GM23338 (cell line): ENCODE measurements at regions not wholly inside any gene's neighbourhood (a gene's known extent, or its start where the extent isn't known, plus 50 kb on each side); places are given as distances from the start of the nearest gene placed in this dataset.

Experiments
- CREB1 ChIP-seq: fragments of 250-450 bp; sonication (Bioruptor Pico); IDR thresholded peaks from 2 replicates; pipeline ENCODE4 v1.5.0; 2020; ENCODE audit warnings: low read depth, mild to moderate bottlenecking, moderate library complexity
- CTCF ChIP-seq, 2 experiments: fragments of 200-600 bp in 1 of 2; sonication (generic) in 1 of 2; conservative IDR thresholded peaks; 2 replicates each; pipeline versions ENCODE4 v1.5.1 to v1.6.1; 2016 to 2017; ENCODE audit warnings: antibody characterized with exemption in 2 of 2, low read depth in 2 of 2, mild to moderate bottlenecking in 2 of 2, moderate library complexity in 1 of 2
- ETS1 ChIP-seq: IDR thresholded peaks from 2 replicates; pipeline ENCODE4 v1.6.1; 2016; ENCODE audit warnings: antibody characterized with exemption
- EZH2 ChIP-seq: fragments of 200-600 bp; sonication (generic); IDR thresholded peaks from one replicate; pipeline ENCODE4 v1.8.0; 2017; ENCODE audit warnings: antibody characterized with exemption, mild to moderate bottlenecking, low read depth; ENCODE audit not compliant: unreplicated experiment
- EZH2phosphoT487 ChIP-seq: fragments of 200-600 bp; sonication (generic); IDR thresholded peaks from one replicate; pipeline ENCODE4 v1.8.1; 2018; ENCODE audit warnings: antibody characterized with exemption; ENCODE audit not compliant: unreplicated experiment
- JUNB ChIP-seq: IDR thresholded peaks from one replicate; pipeline ENCODE4 v1.6.1; 2016; ENCODE audit warnings: antibody characterized with exemption; ENCODE audit not compliant: unreplicated experiment
- POLR2AphosphoS5 ChIP-seq: IDR thresholded peaks from 2 replicates; pipeline ENCODE4 v1.6.1; 2016; ENCODE audit warnings: antibody characterized with exemption, low read depth
- REST ChIP-seq: IDR thresholded peaks from one replicate; pipeline ENCODE4 v1.6.1; 2018; ENCODE audit warnings: antibody characterized with exemption; ENCODE audit not compliant: unreplicated experiment
- ZNF462 ChIP-seq: fragments of 250-450 bp; sonication (Bioruptor Pico); IDR thresholded peaks from 2 replicates; pipeline ENCODE4 v1.5.0; 2020; ENCODE audit warnings: mild to moderate bottlenecking, moderate library complexity

- TF ChIP-seq POLR2AphosphoS5, result no peak
- TF ChIP-seq CTCF (conservative IDR thresholded peaks at IDR 0.05; ENCODE audit: low read depth in 2 of 2), result no peak
- no peak for TF ChIP-seq JUNB
- no peak for TF ChIP-seq CREB1 (CRISPR knock-in tag)
- TF ChIP-seq EZH2phosphoT487, result no peak
- no peak for TF ChIP-seq ZNF462 (CRISPR knock-in tag)
- TF ChIP-seq REST, result no peak
- TF ChIP-seq EZH2, result no peak
- TF ChIP-seq ETS1, result no peak
Measured at GRCh38 chr5:89130851-89131250, 247.9 kb upstream of the MEF2C start.
